ENCODE measurements at regions not wholly inside any gene's neighbourhood (a gene's known extent, or its start where the extent isn't known, plus 50 kb on each side); places are given as distances from the start of the nearest gene placed in this dataset.

DNA sequence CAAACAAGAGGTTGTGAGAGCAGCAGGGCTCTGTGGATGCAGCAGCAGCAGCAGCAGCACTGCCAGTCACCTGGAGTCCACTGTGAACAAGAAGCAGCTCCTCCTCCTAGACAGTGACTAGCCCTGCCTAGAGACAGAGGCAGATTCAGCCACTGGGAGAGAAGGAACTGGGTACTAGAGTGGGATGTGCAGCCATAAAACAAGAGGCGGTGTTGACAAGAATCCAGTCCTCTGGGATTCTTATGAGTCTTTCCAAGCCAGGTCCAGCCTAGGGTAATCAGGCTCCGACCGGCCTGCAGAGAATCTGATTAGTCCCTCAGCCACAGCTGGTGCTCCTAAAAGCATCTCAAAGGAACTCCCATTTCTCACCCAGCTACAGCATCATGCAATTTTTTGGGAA, 83.9 kb upstream of the USP47 start:
- TF ChIP-seq POLR2A (IDR thresholded peaks at IDR 0.05; ENCODE audit: low read length): no peak
- TF ChIP-seq GATA1 (IDR thresholded peaks at IDR 0.05; ENCODE audit: low read depth, low read length): no peak

All from erythroblast (primary cell).